Myocyte (in vitro differentiated cells): ENCODE measurements at regions not wholly inside any gene's neighbourhood (a gene's known extent, or its start where the extent isn't known, plus 50 kb on each side); places are given as distances from the start of the nearest gene placed in this dataset.

Experiments used
- DNase-seq: peaks from one replicate; pipeline ENCODE4 v3.0.0-alpha.2; 2012; ENCODE audit warnings: low read depth

DNA sequence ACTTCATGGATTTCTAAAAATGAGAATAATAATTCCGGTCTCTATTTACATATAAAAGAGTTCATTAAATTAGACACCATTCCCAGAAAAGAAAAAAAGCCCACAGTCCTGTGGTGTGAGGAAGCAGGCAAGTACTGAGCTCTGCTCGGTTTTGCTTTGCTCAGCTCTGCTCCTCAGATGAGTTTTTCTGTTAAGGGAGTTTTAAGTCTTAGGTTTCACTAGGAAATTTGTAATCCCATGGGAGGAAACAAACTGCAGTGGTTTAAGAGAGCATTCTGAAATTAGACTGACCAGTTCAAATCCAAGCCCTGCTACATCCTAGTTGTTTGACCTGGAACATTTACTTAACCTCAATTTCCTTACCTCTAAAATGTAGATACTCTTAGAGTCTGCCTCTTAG lies 338.6 kb upstream of the MMADHC start:
- DNase-seq, result peak; percentile 40

DNA sequence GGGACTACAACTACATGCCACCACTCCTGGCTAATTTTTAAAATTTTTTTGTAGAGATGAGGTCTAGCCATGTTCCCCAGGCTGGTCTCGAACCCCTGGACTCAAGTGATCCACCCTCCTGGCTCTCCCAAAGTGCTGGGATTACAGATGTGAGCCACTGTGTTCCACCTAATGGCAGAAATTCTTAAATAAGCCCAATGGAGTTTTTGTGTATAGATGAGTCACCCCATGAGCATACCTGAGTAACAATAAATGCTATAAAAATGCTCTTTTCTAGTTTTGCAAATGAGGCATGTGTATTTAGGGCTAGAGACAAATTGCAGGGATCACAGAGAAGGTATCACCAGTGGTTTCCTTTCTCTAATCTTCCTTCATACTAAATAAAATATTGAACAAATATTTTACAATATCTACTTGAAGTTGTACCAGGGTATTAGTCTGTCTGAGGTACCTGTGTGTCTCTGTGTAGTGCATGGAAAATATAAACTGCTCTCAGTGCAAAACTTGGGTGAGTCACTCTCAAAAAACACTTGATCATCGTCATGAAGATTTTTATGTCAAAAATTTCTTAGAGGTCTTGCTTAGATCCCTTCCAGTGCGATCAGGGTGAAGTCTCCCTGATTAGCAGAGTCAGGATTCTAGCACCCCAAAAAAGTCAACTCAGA lies 337.1 kb upstream of the MMADHC start:
- DNase-seq, result no peak

DNA sequence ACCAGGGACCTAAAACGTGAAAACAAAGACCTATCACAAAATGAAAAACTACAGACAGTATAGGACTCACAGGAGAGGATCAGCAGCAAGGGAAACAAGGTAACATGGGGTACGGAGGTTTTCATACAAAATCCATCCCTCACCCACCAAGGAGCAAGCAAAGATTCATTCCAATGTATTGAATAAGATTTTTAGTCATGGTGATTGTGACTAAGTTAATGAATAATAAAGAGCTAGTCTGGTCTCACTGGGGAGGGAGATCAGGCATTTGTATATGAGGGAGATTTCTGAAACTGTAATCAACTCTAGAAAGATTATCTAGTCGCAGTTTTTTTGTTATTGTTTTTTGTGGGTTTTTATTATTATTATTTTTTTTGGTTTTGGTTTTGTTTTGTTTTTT lies 336.5 kb upstream of the MMADHC start:
- no peak for DNase-seq

DNA sequence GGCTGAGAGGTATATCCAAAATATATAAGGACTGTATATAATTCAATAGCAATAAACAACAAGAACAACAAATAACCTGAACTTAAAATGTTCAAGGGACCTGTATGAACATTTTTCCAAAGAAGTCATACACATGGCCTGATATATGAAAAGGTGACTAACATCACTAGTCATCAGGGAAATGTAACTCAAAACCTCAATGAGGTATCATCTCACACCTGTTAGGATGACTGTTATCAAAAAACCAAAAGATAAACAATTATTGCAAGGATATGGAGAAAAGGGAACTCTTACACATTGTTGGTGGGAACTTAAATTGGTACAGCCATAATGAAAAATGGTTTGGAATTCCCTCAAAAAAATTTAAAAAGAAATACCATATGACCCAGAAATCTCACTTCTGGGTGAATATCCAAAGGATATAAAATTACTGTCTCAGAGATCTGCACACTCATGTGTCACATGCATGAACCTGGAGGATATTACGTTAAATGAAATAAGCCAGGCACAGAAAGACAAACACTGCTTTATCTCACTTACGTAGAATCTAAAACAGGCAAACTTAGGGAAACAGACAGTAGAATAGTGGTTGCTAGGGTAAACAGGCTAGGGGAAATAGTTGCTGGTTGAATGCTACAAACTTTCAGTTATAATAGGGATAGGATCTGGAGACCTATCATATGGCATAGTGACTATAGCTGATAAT lies 334.5 kb upstream of the MMADHC start:
- no peak for DNase-seq

GRCh38 chr2:149920389-149920788 lies 332.8 kb upstream of the MMADHC start:
- no peak for DNase-seq

DNA sequence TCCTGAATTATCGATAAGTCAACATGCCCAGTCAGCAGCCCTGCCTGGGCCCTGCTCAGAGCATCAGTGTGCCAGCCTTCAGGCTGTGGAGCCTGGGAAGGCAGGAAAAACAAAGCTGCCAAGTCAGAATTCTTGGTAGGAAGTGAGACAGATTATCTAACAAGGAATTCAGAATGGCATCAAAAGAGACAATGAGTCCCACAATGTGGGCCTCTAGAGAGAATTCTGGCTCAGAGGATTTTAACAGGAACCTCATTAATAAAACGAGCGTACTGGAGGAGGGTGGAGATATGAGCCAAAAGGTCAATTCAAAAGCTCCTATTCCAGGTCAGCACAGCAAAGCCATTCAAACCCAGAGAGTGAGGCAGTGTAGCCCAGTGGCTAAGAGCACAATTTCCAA lies 327.6 kb upstream of the MMADHC start:
- DNase-seq, result no peak

- DNase-seq, result peak; percentile 76
Observed at GRCh38 chr2:149908726-149909683, 321.4 kb upstream of the MMADHC start.

DNA sequence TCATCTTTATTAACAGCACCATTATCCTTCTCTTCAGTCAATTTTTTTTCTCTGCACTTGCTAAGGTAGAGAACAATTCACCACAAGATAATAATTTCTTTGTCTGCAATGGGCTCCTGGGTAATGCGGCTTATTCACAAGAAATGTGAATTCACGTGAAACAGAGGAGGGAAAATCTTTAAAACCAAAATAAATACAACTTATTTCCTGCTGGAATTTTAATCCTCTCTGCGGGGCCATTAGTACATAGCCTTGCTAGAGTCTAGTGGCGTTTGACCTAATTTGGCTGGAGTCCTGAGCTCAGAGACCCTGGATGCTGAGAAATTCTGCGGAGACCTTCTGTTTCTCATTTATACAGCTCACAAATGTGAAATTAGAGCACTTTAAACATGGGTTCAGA lies 319.3 kb upstream of the MMADHC start:
- no peak for DNase-seq

DNA sequence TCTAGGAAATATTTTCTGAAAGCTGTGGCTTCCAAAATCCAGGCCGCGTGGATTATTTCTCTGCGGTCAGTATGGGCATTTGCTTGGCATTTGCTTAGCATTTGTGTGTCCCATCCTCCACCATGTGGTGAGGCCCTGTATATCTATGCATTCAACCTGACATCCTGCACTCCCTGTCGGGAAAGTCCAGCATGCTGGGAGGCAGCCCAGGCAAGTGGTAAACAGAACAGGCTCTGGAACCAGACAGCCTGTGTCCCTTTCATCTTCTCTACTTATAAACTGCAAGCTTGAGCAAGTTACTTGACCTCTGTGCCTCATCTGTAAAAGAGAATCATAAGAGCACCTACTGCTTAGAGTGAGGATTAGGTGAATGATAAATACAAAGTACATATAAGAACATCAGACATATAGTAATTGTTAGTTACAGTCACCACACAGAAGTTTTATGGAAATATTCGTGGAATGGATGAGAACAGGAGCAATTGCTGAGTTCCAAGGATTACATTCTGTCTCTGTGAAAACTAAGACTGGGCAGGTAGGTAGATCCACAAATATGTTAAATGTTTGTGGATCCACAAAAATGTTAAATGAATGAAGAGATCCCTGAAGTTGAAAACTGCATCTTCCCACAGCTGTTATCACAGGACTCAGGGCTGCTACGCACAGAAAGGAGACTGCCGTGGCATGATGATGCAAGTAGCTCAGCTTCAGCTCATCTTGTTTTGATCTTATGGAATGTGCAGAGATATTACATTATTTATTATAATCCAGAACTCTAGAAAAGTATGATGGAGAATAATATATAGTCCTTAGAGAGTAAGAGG lies 317.0 kb upstream of the MMADHC start:
- DNase-seq, result no peak

- no peak for DNase-seq
Observed at GRCh38 chr2:149903626-149904025, 316.1 kb upstream of the MMADHC start.

- DNase-seq, result peak; percentile 50
Observed at GRCh38 chr2:149902081-149902480, 314.5 kb upstream of the MMADHC start.

DNA sequence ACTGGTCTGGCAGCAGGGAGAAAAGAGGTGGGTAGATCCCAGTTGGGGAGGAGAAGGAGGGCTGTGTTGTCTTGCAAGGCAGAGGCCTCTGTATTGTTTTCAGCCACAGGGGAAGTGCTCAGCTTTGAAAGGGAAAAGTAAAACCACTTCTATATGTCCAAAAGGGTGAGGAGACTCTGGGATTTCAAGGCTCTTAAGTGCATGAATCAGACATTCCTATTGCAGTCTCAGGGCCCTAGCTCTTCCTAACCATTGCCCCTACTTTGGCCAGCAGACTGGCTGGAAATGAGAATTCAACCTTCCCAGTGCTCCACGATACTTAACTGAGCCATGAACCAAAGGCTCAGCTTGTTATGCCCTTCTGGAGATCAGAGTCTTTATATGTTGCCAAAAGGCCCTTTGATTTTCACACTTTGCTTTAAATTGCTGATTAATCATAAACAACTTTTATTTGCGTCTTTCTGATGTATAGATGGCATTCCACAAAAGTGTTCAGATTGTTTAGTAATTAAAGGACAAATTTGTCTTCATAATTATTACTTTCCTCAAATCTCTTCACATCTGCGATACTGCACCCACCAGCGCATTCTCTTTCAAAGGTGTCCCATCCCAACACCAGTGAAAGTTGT lies 313.8 kb upstream of the MMADHC start:
- no peak for DNase-seq

DNA sequence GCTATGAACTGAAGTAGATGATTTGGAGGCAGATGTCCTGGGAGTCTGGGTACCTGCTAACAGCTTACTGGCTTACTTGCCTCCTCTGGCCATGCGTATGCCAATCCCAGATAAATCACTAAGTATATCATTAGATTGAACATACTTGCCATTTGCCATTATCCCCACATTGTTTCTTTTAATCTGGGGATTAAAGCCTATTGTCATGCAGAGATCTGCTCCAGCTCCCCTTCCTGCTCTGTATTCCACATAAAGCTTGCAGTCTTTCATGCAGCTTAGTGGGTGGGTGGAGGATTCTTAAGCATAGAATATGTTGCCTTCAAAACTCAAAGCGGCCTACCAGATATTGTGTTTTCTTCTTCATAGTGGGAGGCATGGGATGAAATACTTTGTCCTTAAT lies 311.8 kb upstream of the MMADHC start:
- DNase-seq, result no peak

- DNase-seq, result peak; percentile 92
Observed at GRCh38 chr2:149894760-149895159, 307.2 kb upstream of the MMADHC start.

DNA sequence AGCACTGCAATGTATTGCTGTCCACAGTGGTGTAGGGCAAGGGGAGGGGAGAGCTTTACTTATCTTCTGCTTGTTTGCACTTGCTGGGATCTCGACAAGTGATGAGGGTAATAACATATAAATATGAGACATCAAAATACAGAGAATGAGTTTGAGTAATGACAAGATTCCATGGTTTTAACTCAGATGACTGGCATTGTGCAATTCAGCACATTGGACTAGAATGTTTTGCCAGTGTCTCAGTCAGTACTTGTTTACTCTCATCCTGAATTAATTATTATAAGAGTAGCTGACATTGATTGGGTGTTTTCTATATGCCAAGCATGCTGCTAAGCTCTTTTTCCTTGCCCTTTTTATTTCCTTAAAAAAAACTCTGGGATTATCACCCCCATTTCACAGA lies 306.7 kb upstream of the MMADHC start:
- DNase-seq, result no peak

DNA sequence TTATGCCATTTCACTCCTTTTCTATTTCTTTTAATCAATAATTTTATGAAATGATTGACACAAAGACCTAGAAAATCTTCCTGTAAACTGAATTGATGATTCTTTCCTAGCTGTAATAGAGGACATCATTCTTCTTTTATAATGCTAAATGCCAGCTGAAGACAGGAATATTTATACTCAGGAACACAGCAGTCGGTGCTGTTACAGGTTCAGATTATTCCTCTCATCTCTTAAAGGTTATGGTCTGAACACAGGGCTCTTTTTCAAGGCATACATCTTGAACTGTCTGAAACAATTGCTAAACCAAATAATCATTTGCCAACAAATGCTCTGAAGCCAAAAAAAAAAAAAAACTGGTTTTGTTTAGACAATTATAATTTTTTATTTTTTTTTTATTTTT lies 305.0 kb upstream of the MMADHC start:
- DNase-seq, result no peak

- DNase-seq, result no peak
Observed at GRCh38 chr2:149885946-149886345, 298.4 kb upstream of the MMADHC start.

- peak; percentile 85 for DNase-seq
Observed at GRCh38 chr2:149885468-149885867, 297.9 kb upstream of the MMADHC start.

DNA sequence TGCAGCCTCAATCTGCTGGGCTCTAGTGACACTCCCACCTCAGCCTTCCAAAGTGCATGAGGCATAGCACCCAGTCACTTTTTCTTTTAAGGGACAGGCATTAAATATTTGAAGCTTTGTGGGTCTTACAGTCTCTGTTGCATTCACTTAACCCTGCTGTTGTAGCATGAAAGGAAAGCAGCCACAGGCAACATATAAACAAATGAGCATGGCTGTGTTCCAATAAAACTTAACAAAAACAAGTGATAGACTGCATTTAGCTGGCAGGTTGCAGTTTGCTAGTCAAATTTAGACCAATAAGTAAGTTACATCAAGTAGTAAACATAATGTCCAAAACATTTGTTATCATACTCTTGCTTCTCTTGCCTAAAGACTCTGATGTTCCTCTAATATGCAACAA lies 297.3 kb upstream of the MMADHC start:
- no peak for DNase-seq

GRCh38 chr2:149877913-149878312 lies 290.3 kb upstream of the MMADHC start:
- peak; percentile 83 for DNase-seq

GRCh38 chr2:149877074-149877473 lies 289.5 kb upstream of the MMADHC start:
- DNase-seq, result no peak
